NCI-H345 (cell line): ENCODE measurements at regions not wholly inside any gene's neighbourhood (a gene's known extent, or its start where the extent isn't known, plus 50 kb on each side); places are given as distances from the start of the nearest gene placed in this dataset.

Experiments
- DNase-seq: peaks from one replicate; lab custom pipeline; 2025; lab: John Stamatoyannopoulos, UW

- DNase-seq, result no peak
Measured at GRCh38 chr6:12585497-12585958, 131.0 kb upstream of the PHACTR1 start.

DNA sequence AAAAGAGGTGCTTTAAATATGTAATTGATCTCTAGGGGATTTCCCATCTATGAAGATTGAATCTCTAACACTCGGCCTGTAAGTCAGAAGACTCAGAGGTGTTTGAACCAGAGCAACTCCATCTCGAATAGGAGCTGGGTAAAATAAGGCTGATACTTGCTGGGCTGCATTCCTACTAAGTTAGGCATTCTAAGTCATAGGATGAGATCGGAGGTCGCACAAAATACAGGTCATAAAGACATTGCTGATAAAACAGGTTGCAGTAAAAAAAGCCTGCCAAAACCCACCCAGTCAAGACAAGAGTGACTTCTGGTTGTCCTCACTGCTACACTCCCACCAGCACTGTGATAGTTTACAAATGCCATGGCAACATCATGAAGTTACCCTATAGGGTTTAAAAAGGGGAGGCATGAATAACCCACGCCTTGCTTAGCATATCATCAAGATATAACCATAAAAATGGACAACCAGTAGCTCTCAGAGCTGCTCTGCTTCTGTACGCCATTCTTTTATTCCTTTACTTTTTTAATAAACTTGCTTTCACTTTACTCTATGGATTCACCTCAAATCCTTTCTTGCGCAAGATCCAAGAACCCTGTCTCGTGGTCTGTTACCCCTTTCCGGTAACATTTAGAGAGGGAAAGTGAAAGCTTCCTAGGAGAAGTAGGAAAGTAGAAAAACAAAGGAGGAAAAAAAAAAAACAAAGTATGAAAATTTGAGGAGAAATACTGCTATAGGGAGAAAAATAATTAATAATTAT is 129.7 kb upstream of the PHACTR1 start:
- no peak for DNase-seq

- DNase-seq, result no peak
Measured at GRCh38 chr6:12590901-12591300, 125.7 kb upstream of the PHACTR1 start.

DNA sequence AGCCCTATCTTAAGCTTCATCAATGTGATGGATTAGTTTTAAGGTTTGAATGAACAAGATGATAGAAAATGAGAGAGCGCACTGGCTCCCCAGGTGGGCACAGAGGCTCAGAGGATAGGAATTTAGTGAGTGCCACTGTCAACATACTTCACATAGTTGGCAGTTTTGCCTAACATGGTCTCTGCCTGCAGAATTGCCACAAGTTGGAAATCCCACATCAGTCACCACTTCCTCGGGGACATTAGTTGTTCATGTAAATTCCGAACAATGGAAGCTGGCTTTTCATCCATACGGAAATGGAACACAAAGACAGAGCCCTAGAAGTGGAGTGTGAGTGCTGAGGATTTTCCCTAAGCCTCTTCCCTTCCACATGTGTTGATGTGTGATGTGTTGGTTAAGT is 123.9 kb upstream of the PHACTR1 start:
- DNase-seq, result no peak

DNA sequence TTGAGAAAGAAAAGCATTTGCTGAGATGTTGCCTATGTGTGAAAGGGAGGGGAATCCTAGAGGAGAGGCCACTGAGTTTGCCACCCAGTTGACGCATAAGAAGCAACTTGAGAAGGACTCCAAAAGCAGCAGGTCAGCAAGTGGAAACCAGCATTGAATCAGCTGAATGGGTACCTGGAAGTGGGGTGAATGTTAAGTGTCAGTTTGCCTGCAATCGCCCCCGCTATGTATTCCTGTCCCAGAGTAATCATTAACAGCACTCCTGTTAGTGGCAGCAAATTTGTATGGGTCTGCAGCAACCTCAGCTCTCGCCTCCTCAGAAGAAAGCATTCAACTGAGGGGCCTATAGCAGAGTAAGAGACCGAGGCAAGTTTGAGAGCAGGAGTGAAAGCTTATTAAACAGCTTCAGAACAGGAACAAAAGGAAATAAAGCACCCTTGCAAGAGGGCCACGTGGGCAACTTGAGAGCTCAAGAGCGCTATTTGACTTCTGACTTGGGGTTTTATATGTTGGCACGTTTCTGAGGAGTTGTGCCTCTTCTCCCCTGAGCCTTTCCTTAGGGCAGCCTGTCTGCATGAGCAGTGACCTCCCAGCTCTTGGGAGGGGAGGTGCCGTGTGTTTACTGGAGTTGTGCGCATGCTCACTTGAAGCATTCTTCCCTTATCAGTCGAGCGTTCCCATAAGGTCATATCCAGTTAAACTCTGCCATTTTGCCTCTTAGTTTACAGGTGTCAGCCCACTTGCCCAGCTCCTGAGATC is 122.6 kb upstream of the PHACTR1 start:
- DNase-seq, result no peak

DNA sequence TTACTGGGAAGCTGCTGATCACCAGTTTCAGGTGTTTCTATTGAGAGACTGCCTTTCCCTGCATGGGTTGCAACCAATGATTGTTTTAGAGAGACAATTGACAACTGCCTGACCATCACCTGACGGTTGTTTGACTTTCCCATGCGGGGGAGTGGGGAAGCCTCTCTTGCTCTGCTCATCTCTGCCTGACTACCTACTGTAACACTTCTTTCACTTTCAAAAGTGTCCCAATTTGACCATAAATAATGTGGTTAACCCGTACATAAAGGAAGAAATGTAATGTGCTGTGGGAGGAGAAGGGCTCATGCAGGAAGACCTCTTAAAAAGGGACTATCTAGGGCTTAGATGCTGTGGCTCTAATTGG is 122.1 kb upstream of the PHACTR1 start:
- no peak for DNase-seq

DNA sequence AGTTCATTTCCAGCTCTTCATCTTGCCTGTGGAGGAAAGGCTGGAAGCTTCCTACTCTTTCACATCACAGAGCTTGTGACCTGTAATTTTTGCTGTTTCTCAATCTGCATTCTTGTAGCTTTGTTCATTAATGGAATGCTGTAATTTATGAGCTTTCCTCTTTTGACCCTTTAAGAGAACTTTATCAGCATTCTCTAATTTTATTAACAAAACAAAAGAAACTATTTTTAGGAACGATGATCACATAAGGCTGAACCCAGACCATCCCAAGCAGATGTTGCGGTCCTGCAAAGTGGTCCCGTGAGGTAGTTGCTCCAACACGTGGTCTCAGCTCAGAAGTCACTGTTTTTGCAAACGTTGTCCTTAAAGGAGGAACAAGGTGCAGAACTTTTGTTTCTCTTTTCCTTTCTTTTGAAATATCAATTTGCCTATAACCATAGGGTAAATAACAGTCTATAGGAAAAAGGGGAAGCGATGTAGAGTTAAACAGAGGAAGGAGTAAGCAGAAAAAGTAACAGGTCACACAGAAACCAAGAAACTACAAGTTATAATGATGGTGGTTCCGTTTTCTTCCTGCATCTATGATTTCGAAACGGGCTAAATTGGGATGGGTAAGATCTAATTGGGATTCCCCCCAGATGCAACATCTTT is 121.3 kb upstream of the PHACTR1 start:
- no peak for DNase-seq

- no peak for DNase-seq
Measured at GRCh38 chr6:12596731-12597130, 119.8 kb upstream of the PHACTR1 start.

GRCh38 chr6:12598919-12599318 is 117.6 kb upstream of the PHACTR1 start:
- DNase-seq, result no peak

- DNase-seq, result no peak
Measured at GRCh38 chr6:12601881-12602280, 114.7 kb upstream of the PHACTR1 start.

DNA sequence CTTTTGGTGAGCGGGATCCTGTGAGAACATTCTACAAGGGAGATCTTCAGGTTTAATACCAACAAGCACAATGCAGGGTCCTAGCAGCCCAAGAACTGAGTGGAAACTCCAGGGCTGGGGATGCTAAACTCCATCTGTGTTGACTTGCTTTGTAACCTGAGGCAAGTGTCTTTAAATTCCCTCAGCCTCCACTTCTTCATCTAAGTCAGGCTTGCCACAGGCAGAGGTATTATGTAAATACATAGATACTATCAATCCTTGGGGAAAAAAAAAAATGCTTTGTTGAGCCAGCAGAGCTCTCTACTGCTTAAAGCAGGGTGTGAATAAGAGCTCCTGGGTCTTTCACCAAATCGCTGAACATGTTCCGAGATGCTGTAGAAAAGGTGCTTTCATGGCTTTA is 114.2 kb upstream of the PHACTR1 start:
- no peak for DNase-seq

GRCh38 chr6:12602951-12603672 is 113.5 kb upstream of the PHACTR1 start:
- peak; percentile 0 for DNase-seq

GRCh38 chr6:12603673-12604049 is 112.9 kb upstream of the PHACTR1 start:
- no peak for DNase-seq

GRCh38 chr6:12605888-12606345 is 110.7 kb upstream of the PHACTR1 start:
- peak; percentile 28 for DNase-seq

DNA sequence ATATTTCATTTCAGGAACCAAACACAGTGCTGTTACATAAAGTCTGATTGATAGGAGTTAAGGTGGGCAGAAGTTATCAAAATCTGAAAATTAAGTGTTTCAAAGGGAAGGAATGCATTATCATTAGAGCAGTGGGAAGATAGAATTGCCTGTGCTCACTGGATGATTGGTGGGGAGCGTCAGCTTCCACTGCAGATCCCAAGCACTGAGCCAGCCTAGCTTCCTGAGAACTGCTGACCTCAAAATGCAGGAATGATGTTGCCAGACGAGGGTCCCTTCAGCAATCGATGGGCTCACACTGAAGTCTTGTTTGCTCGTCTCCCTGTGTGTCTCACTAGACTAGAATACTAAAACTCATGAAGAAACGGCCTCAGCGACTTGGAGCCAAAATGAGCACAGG is 110.0 kb upstream of the PHACTR1 start:
- no peak for DNase-seq

GRCh38 chr6:12608016-12608860 is 108.3 kb upstream of the PHACTR1 start:
- no peak for DNase-seq

DNA sequence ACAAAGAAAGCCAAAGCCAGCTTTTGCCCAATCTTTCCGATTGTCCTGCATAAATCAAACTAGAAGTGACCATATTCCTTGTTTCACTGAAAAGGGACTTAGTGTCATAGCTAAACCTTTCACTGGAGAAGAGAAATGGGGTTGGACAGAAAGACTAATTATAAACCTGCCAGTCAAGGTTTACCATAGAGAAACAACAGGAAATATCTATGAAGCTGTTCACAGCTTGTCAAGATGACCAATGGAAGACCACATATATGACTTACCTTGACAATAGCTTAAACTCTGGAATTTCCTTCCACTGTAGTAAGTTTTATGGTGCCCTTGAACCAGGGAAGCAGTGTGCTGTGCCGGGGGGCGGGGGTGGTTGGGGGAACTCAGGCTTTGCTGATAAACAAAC is 107.7 kb upstream of the PHACTR1 start:
- DNase-seq, result no peak

GRCh38 chr6:12609751-12610150 is 106.8 kb upstream of the PHACTR1 start:
- no peak for DNase-seq

GRCh38 chr6:12610862-12611261 is 105.7 kb upstream of the PHACTR1 start:
- no peak for DNase-seq

- DNase-seq, result no peak
Measured at GRCh38 chr6:12613811-12614210, 102.8 kb upstream of the PHACTR1 start.

- DNase-seq, result no peak
Measured at GRCh38 chr6:12614456-12614855, 102.1 kb upstream of the PHACTR1 start.
